ENCODE measurements at regions not wholly inside any gene's neighbourhood (a gene's known extent, or its start where the extent isn't known, plus 50 kb on each side); places are given as distances from the start of the nearest gene placed in this dataset.
A peak's percentile ranks its signal among the peaks of the same experiment; 100 is the strongest.

DNA sequence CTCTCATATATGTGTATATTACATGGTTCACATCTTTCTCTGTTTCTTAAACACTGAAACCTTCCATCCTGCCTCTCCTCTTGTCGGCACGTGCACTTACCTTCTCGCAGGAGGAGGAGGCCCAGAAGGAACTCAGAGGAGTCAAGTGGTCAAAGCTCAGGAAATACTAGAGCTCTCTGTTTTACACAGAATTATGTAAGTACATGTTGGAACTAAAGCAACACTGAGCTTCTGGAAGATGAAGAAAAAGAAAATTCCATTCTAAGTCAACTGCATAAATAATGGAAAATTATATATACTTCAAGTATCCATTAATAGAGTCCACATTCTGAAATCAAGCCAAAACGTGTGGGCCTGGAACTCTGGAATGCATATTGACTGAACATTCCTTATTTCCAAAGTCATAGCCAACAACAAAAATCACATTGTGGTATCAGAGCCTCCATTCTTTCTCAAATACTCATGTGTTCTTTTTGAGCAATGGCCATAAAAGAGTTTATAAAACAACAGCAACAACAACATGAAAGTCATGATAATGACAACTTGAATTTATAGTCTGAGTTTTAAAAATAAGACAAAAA is 121.5 kb upstream of the RAI14 start:
- Histone ChIP-seq H3K4me1 (peaks cover 0 to 52% (median 11%) of the 10 kb centered on the region in 4 donors), H3K9me3 (no peaks in the 10 kb centered on the region), H3K27me3 (no peaks in the 10 kb centered on the region), H3K36me3 (no peaks in the 10 kb centered on the region), H3K27ac (peak overlapping the region; percentile 17 to 92 (median 54)), H3K4me3 (no peak overlapping the region)
- 18 to 24% methylated on average over 4 of the region's 4 CpGs for WGBS, 2 donors
- DNase-seq (ENCODE audit: low spot score in 2 of 2): no peak
- peak; percentile 66 to 70 for TF ChIP-seq EP300 (IDR thresholded peaks at IDR 0.05)
- TF ChIP-seq, protein P1, sequence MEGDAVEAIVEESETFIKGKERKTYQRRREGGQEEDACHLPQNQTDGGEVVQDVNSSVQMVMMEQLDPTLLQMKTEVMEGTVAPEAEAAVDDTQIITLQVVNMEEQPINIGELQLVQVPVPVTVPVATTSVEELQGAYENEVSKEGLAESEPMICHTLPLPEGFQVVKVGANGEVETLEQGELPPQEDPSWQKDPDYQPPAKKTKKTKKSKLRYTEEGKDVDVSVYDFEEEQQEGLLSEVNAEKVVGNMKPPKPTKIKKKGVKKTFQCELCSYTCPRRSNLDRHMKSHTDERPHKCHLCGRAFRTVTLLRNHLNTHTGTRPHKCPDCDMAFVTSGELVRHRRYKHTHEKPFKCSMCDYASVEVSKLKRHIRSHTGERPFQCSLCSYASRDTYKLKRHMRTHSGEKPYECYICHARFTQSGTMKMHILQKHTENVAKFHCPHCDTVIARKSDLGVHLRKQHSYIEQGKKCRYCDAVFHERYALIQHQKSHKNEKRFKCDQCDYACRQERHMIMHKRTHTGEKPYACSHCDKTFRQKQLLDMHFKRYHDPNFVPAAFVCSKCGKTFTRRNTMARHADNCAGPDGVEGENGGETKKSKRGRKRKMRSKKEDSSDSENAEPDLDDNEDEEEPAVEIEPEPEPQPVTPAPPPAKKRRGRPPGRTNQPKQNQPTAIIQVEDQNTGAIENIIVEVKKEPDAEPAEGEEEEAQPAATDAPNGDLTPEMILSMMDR (IDR thresholded peaks at IDR 0.05): no peak

DNA sequence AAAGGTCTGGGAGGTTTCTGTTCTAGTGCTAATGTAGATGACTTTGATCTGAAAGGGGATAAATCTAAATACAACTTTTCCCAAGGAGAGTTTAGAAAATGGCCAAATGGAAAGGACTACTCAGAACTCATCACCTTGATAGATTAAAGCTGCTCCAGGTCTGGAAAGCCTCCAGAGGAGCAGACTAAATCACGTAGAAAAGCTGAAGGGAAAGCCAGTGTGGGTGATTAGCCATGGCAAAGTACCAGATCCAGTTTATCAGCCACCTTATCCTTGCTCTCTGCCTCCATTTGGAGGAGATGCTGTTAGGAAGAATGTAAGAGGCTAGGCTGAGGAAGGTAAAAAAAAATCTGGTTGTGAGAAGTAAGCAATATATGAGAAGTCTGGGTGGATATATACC is 120.7 kb upstream of the RAI14 start:
- WGBS, 2 donors: 38 to 54% methylated on average over 1 of the region's 1 CpG
- TF ChIP-seq EP300 (IDR thresholded peaks at IDR 0.05): no peak
- no peak for TF ChIP-seq POLR2A (IDR thresholded peaks at IDR 0.05)
- TF ChIP-seq, protein P1 (IDR thresholded peaks at IDR 0.05): no peak
- Histone ChIP-seq H3K27ac (peak overlapping the region in 3 of 4 donors; percentile 25 to 82 (median 74)), H3K4me3 (no peak overlapping the region), H3K36me3 (no peaks in the 10 kb centered on the region), H3K4me1 (peaks cover 0 to 44% (median 11%) of the 10 kb centered on the region in 4 donors), H3K9me3 (no peaks in the 10 kb centered on the region), H3K27me3 (no peaks in the 10 kb centered on the region)
- no peak for DNase-seq (ENCODE audit: low spot score in 2 of 2)

DNA sequence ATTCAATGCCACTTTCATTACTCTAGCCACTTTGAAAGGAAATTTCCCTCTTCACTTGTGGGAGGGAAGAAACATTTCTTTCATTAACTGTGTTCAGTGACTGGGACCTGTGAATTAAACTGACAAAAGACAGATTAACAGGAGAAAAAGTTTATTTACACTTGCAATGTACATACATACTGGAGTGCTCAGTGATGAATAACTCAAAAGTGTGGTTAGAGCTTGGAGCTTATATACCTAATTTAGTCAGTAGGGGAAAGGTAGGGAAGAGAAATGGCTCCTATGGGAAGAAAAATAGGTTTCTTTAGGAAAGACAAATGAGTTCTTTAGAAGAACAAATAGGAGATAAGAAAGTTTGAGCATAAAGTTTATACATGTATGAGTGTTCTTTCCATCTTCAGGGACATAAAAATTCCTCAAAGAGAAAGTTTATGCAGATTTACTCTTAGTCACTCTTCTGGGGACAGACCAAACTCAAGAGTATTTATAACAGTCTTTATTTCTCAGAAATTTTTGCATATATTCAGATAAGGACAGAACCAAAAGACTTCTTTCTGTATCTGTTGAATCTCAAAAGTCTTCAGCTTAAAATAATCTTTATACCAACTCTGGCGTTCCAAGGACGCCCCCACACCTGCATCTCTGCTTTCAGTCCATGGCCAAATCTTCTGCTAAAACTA is 120.0 kb upstream of the RAI14 start:
- peak overlapping the region in 2 of 4 donors; percentile 74 to 82 for H3K27ac ChIP-seq
- no peak for DNase-seq (ENCODE audit: low spot score in 2 of 2)
- no peaks in the 10 kb centered on the region for H3K36me3 ChIP-seq
- H3K4me3 ChIP-seq: no peak overlapping the region
- H3K9me3 ChIP-seq: no peaks in the 10 kb centered on the region
- peaks cover 0 to 44% (median 11%) of the 10 kb centered on the region in 4 donors for H3K4me1 ChIP-seq
- no peak for TF ChIP-seq POLR2A (IDR thresholded peaks at IDR 0.05)
- H3K27me3 ChIP-seq: no peaks in the 10 kb centered on the region
- WGBS, 2 donors: 71 to 78% methylated on average over 2 of the region's 2 CpGs

- TF ChIP-seq EP300 (IDR thresholded peaks at IDR 0.05) (no peak), POLR2A (IDR thresholded peaks at IDR 0.05) (no peak)
- TF ChIP-seq, protein P1 (IDR thresholded peaks at IDR 0.05): no peak
- peak overlapping the region in 2 of 4 donors; percentile 74 to 82 for H3K27ac ChIP-seq
- no peaks in the 10 kb centered on the region for H3K9me3 ChIP-seq
- H3K4me3 ChIP-seq: no peak overlapping the region
- H3K27me3 ChIP-seq: no peaks in the 10 kb centered on the region
- H3K36me3 ChIP-seq: no peaks in the 10 kb centered on the region
- H3K4me1 ChIP-seq: peaks cover 0 to 40% (median 11%) of the 10 kb centered on the region in 4 donors
- DNase-seq (ENCODE audit: low spot score in 2 of 2): no peak
Measured at GRCh38 chr5:34536699-34537098, 119.4 kb upstream of the RAI14 start.

- peaks cover 0 to 33% (median 11%) of the 10 kb centered on the region in 4 donors for H3K4me1 ChIP-seq
- TF ChIP-seq EP300 (IDR thresholded peaks at IDR 0.05): no peak
- TF ChIP-seq, protein P1 (IDR thresholded peaks at IDR 0.05): peak in 2 of 5 experiments; percentile 21 to 24
- WGBS, 2 donors: 91 to 93% methylated on average over 3 of the region's 3 CpGs
- H3K27ac ChIP-seq: no peak overlapping the region
- no peak overlapping the region for H3K4me3 ChIP-seq
- H3K27me3 ChIP-seq: no peaks in the 10 kb centered on the region
- no peaks in the 10 kb centered on the region for H3K9me3 ChIP-seq
- DNase-seq (ENCODE audit: low spot score in 2 of 2): peak in 1 of 2 donors; percentile 22
- H3K36me3 ChIP-seq: no peaks in the 10 kb centered on the region
Measured at GRCh38 chr5:34538026-34538672, 118.0 kb upstream of the RAI14 start.

All from tibial nerve (tissue), 4 donors.